Panc1 (cell line): ENCODE measurements at regions not wholly inside any gene's neighbourhood (a gene's known extent, or its start where the extent isn't known, plus 50 kb on each side); places are given as distances from the start of the nearest gene placed in this dataset.

Experiments
- ATAC-seq: fragments of 200-7000 bp; cut with Tn5 transposase; 2 replicates; pipeline ENCODE4 v1.9.1; 2020; ENCODE audit warnings: mild to moderate bottlenecking, moderate library complexity
- BruUV-seq: library from RNA; stranded (reverse); fragments of 400-500 nt; replicated peaks from 2 replicates; lab custom pipeline; 2021; lab: Mats Ljungman, UMichigan
- CTCF ChIA-PET: fragments of 300-600 bp; sonication (Branson Sonifier 250); formaldehyde crosslinking; loops from one replicate; lab custom pipeline; 2022; ENCODE audit warnings: antibody characterized with exemption; lab: Charles Lee
- POLR2A ChIA-PET: fragments of 300-600 bp; sonication (Branson Sonifier 250); formaldehyde crosslinking; loops from one replicate; lab custom pipeline; 2022; ENCODE audit warnings: antibody characterized with exemption; lab: Charles Lee
- DNase-seq: peaks from one replicate; pipeline ENCODE4 v3.0.0-alpha.2; 2010; ENCODE audit warnings: low read depth, low spot score
- H3K27ac ChIP-seq: 2 replicates; pipeline ENCODE4 v1.5.1; 2011; ENCODE audit warnings: mild to moderate bottlenecking, low read length, inconsistent platforms
- H3K27me3 ChIP-seq: fragments of 200-500 bp; sonication (Bioruptor generic); 2 replicates; pipeline ENCODE4 v1.6.0; 2014; ENCODE audit warnings: low read length, inconsistent platforms; ENCODE audit not compliant: control insufficient read depth, insufficient read depth
- H3K36me3 ChIP-seq: fragments of 200-500 bp; sonication (Bioruptor generic); 2 replicates; pipeline ENCODE4 v1.5.1; 2014; ENCODE audit warnings: inconsistent platforms, mild to moderate bottlenecking, low read length, moderate library complexity; ENCODE audit not compliant: control insufficient read depth, insufficient read depth
- H3K4me1 ChIP-seq: 2 replicates; pipeline ENCODE4 v1.5.1; 2011; ENCODE audit warnings: inconsistent platforms, mild to moderate bottlenecking, low read length, moderate library complexity; ENCODE audit not compliant: control insufficient read depth, insufficient read depth
- H3K4me3 ChIP-seq, 2 experiments: 2 replicates each; pipeline ENCODE4 v1.5.1; 2011 to 2012; ENCODE audit warnings: low read depth in 2 of 2, low read length in 2 of 2, mild to moderate bottlenecking in 2 of 2, inconsistent platforms in 1 of 2, moderate library complexity in 1 of 2
- H3K9me3 ChIP-seq: fragments of 200-500 bp; sonication (Bioruptor generic); 2 replicates; pipeline ENCODE4 v1.5.1; 2014; ENCODE audit warnings: low read depth, mild to moderate bottlenecking, inconsistent platforms, low read length, moderate library complexity; ENCODE audit not compliant: control insufficient read depth, insufficient read depth
- POLR2AphosphoS5 ChIP-seq: IDR thresholded peaks from 2 replicates; pipeline ENCODE4 v1.6.1; 2012; ENCODE audit warnings: mild to moderate bottlenecking, low read depth, low read length, moderate library complexity
- SIN3A ChIP-seq: IDR thresholded peaks from 2 replicates; pipeline ENCODE4 v1.6.1; 2012; ENCODE audit warnings: low read depth, mild to moderate bottlenecking, low read length, moderate library complexity, borderline replicate concordance; ENCODE audit not compliant: insufficient read depth
- TCF7L2 ChIP-seq: IDR thresholded peaks from 2 replicates; pipeline ENCODE4 v1.6.1; 2011; ENCODE audit warnings: mild to moderate bottlenecking, low read depth, low read length, inconsistent platforms
- in situ Hi-C: cut with HindIII; loops from 2 replicates; pipeline ENCODE4 v1.10.0; 2016; ENCODE audit warnings: low sequenced_read_pairs, low pct_unique_long_range_greater_than_20kb
- intact Hi-C: fragments of 100-400 bp; cut with micrococcal nuclease; formaldehyde crosslinking; loops from one replicate; pipeline ENCODE4 v1.10.0; 2022; ENCODE audit not compliant: unreplicated experiment
- TF ChIP-seq, protein P1 (sequence below): fragments of 450-650 bp; IDR thresholded peaks from 2 replicates; pipeline ENCODE4 v1.5.1; 2017; ENCODE audit warnings: mild to moderate bottlenecking
- TF ChIP-seq, protein P2 (sequence below), 2 experiments: IDR thresholded peaks; 2 replicates each; pipeline ENCODE4 v1.6.1; 2011 to 2012; ENCODE audit warnings: low read depth in 2 of 2, control low read depth in 1 of 2, low read length in 1 of 2, mild to moderate bottlenecking in 1 of 2, moderate library complexity in 1 of 2; ENCODE audit not compliant: insufficient read depth in 1 of 2

DNA sequence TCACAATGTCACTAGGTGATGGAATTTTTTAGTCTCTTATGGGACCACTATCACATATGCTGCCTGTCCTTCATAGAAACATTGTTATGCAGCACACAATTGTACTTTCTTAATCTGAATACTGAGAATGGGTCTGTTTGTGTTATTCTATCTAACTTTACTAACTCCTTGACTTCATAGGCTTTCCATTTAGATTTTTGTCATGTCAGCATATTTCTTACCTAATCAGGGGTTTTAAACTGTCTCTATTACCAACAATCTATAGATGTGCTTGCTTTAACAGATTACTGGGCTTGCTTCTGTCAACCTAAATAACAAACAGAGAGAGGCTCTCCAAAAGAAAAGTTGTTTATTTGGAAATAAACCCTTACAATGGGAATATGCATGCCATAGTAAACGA, 289.6 kb upstream of the ZNF804A start:
- in situ Hi-C loops: no loop called here
- no peak for TF ChIP-seq TCF7L2
- TF ChIP-seq, protein P1, sequence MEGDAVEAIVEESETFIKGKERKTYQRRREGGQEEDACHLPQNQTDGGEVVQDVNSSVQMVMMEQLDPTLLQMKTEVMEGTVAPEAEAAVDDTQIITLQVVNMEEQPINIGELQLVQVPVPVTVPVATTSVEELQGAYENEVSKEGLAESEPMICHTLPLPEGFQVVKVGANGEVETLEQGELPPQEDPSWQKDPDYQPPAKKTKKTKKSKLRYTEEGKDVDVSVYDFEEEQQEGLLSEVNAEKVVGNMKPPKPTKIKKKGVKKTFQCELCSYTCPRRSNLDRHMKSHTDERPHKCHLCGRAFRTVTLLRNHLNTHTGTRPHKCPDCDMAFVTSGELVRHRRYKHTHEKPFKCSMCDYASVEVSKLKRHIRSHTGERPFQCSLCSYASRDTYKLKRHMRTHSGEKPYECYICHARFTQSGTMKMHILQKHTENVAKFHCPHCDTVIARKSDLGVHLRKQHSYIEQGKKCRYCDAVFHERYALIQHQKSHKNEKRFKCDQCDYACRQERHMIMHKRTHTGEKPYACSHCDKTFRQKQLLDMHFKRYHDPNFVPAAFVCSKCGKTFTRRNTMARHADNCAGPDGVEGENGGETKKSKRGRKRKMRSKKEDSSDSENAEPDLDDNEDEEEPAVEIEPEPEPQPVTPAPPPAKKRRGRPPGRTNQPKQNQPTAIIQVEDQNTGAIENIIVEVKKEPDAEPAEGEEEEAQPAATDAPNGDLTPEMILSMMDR: no peak
- no peak for TF ChIP-seq SIN3A
- TF ChIP-seq POLR2AphosphoS5: no peak
- POLR2A ChIA-PET: no interaction called here
- intact Hi-C loops: no loop called here
- BruUV-seq: no TSS peak
- Histone ChIP-seq H3K9me3 (no peaks in the 10 kb centered on the region), H3K4me3 (no peak overlapping the region), H3K36me3 (no peaks in the 10 kb centered on the region), H3K27ac (no peak overlapping the region), H3K4me1 (no peaks in the 10 kb centered on the region), H3K27me3 (no peaks in the 10 kb centered on the region)
- DNase-seq (no peak), ATAC-seq (no peak)
- CTCF ChIA-PET: no interaction called here

DNA sequence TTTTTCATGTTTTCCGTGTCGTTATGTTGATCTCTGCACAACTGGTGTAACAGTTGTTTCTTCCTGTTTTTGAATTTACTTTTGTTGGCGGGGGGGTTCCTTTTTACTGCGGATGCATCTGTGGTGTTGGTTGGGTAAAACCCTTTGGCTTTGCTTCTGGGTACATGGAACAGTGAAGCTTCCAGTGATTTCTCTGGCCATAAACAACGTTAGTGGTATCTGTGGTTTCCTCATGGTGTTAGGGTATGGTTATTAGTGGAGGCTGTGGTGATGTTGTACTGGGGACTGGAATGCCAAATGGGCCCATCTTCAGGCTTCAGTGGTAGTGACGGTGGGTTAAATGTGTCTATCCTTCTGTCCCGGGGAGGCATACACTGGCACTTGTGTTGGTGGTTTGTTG, 285.4 kb upstream of the ZNF804A start:
- no peak for DNase-seq
- no peaks in the 10 kb centered on the region for H3K9me3 ChIP-seq
- ATAC-seq: no peak
- in situ Hi-C loops (no loop called here), intact Hi-C loops (no loop called here)
- no peaks in the 10 kb centered on the region for H3K36me3 ChIP-seq
- no peak overlapping the region for H3K27ac ChIP-seq
- ChIA-PET POLR2A (no interaction called here), CTCF (no interaction called here)
- H3K27me3 ChIP-seq: no peaks in the 10 kb centered on the region
- H3K4me3 ChIP-seq: no peak overlapping the region
- H3K4me1 ChIP-seq: no peaks in the 10 kb centered on the region
- TF ChIP-seq, protein P2, sequence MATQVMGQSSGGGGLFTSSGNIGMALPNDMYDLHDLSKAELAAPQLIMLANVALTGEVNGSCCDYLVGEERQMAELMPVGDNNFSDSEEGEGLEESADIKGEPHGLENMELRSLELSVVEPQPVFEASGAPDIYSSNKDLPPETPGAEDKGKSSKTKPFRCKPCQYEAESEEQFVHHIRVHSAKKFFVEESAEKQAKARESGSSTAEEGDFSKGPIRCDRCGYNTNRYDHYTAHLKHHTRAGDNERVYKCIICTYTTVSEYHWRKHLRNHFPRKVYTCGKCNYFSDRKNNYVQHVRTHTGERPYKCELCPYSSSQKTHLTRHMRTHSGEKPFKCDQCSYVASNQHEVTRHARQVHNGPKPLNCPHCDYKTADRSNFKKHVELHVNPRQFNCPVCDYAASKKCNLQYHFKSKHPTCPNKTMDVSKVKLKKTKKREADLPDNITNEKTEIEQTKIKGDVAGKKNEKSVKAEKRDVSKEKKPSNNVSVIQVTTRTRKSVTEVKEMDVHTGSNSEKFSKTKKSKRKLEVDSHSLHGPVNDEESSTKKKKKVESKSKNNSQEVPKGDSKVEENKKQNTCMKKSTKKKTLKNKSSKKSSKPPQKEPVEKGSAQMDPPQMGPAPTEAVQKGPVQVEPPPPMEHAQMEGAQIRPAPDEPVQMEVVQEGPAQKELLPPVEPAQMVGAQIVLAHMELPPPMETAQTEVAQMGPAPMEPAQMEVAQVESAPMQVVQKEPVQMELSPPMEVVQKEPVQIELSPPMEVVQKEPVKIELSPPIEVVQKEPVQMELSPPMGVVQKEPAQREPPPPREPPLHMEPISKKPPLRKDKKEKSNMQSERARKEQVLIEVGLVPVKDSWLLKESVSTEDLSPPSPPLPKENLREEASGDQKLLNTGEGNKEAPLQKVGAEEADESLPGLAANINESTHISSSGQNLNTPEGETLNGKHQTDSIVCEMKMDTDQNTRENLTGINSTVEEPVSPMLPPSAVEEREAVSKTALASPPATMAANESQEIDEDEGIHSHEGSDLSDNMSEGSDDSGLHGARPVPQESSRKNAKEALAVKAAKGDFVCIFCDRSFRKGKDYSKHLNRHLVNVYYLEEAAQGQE (IDR thresholded peaks at IDR 0.05; ENCODE audit: insufficient read depth in 1 of 2, low read depth in 2 of 2, low read length in 1 of 2): no peak
- TF ChIP-seq TCF7L2: no peak
- TF ChIP-seq, protein P1: no peak
- TF ChIP-seq POLR2AphosphoS5: no peak
- TF ChIP-seq SIN3A: no peak
- BruUV-seq: no TSS peak
